T-helper 1 cell treated with Interleukin-12 subunit alpha and Interleukin-12 subunit beta and Interleukin-4 antibody, amounts not matched to agents 30 ng/mL and 1 ng/mL, for 36 hours (primary cell): ENCODE measurements at regions not wholly inside any gene's neighbourhood (a gene's known extent, or its start where the extent isn't known, plus 50 kb on each side); places are given as distances from the start of the nearest gene placed in this dataset.
"Not testable (repeated sequence)": the region's sequence is repeated elsewhere in the genome, so short reads cannot be mapped to it uniquely, and the experiment has no call there.

ENCODE experiments used
- intact Hi-C: fragments of 100-400 bp; cut with micrococcal nuclease; formaldehyde crosslinking; loops from one replicate; pipeline ENCODE4 v1.15.1; 2024

- intact Hi-C loops, result no loop called here
These were observed 199.5 kb upstream of the B3GAT1 start for GRCh38 chr11:134611537-134611936.

- intact Hi-C loops, result no loop called here
These were observed 198.3 kb upstream of the B3GAT1 start for GRCh38 chr11:134610116-134610910.

- intact Hi-C loops, result no loop called here
These were observed 197.5 kb upstream of the B3GAT1 start for GRCh38 chr11:134609361-134610115.

- intact Hi-C loops, result no loop called here
These were observed 196.1 kb upstream of the B3GAT1 start for GRCh38 chr11:134607963-134608750.

GRCh38 chr11:134606251-134606650 is 194.2 kb upstream of the B3GAT1 start:
- intact Hi-C loops, result no loop called here

GRCh38 chr11:134604886-134605285 is 192.8 kb upstream of the B3GAT1 start:
- intact Hi-C loops, result no loop called here

GRCh38 chr11:134599299-134599771 is 187.3 kb upstream of the B3GAT1 start:
- intact Hi-C loops, result loop anchor here (10.0 kb wide), 1 partner anchor 265 kb away; no protein-coding TSS in a partner anchor

GRCh38 chr11:134598368-134598767 is 186.3 kb upstream of the B3GAT1 start:
- intact Hi-C loops, result loop anchor here (10.0 kb wide), 1 partner anchor 266 kb away; no protein-coding TSS in a partner anchor

- intact Hi-C loops, result loop anchor here (10.0 kb wide), 1 partner anchor 267 kb away; no protein-coding TSS in a partner anchor
These were observed 185.4 kb upstream of the B3GAT1 start for GRCh38 chr11:134597452-134597851.

GRCh38 chr11:134596404-134596803 is 184.4 kb upstream of the B3GAT1 start:
- intact Hi-C loops, result loop anchor here (10.0 kb wide), 1 partner anchor 268 kb away; no protein-coding TSS in a partner anchor

GRCh38 chr11:134592391-134592990 is 180.4 kb upstream of the B3GAT1 start:
- intact Hi-C loops, result loop anchor here (2.0 to 10.0 kb wide), 2 partner anchors 232 to 272 kb away; no protein-coding TSS in a partner anchor

GRCh38 chr11:134591338-134591737 is 179.3 kb upstream of the B3GAT1 start:
- intact Hi-C loops, result loop anchor here (10.0 kb wide), 1 partner anchor 273 kb away; no protein-coding TSS in a partner anchor

- intact Hi-C loops, result no loop called here
These were observed 177.1 kb upstream of the B3GAT1 start for GRCh38 chr11:134589129-134589528.

GRCh38 chr11:134588460-134589110 is 176.5 kb upstream of the B3GAT1 start:
- intact Hi-C loops, result not testable (repeated sequence)

GRCh38 chr11:134587345-134587744 is 175.3 kb upstream of the B3GAT1 start:
- intact Hi-C loops, result no loop called here

- intact Hi-C loops, result no loop called here
These were observed 174.7 kb upstream of the B3GAT1 start for GRCh38 chr11:134586726-134587125.

- intact Hi-C loops, result no loop called here
These were observed 173.9 kb upstream of the B3GAT1 start for GRCh38 chr11:134585666-134586610.

GRCh38 chr11:134584706-134585445 is 172.8 kb upstream of the B3GAT1 start:
- intact Hi-C loops, result no loop called here
